HG02588 (cell line): ENCODE measurements at regions not wholly inside any gene's neighbourhood (a gene's known extent, or its start where the extent isn't known, plus 50 kb on each side); places are given as distances from the start of the nearest gene placed in this dataset.

Experiments
- ATAC-seq: cut with Tn5 transposase; IDR thresholded peaks from one replicate; pipeline ENCODE4 v1.9.1; 2021; ENCODE audit warnings: mild to moderate bottlenecking, moderate library complexity; ENCODE audit not compliant: unreplicated experiment

- ATAC-seq: no peak
Measured at GRCh38 chr1:177586429-177586828, 383.4 kb downstream of the SEC16B start.

- ATAC-seq: no peak
Measured at GRCh38 chr1:177585302-177586220, 384.3 kb downstream of the SEC16B start.

- ATAC-seq: no peak
Measured at GRCh38 chr1:177573901-177574300, 396.0 kb downstream of the SEC16B start.

- ATAC-seq: no peak
Measured at GRCh38 chr1:177571485-177572076, 398.3 kb downstream of the SEC16B start.

- no peak for ATAC-seq
Measured at GRCh38 chr1:177571076-177571475, 398.8 kb downstream of the SEC16B start.

- ATAC-seq: no peak
Measured at GRCh38 chr1:177569476-177569875, 398.7 kb downstream of the BRINP2 start.

GRCh38 chr1:177568622-177569021 is 397.9 kb downstream of the BRINP2 start:
- ATAC-seq: no peak

- ATAC-seq: no peak
Measured at GRCh38 chr1:177567393-177567792, 396.6 kb downstream of the BRINP2 start.

- ATAC-seq: no peak
Measured at GRCh38 chr1:177566495-177566894, 395.7 kb downstream of the BRINP2 start.

GRCh38 chr1:177561436-177561835 is 390.7 kb downstream of the BRINP2 start:
- no peak for ATAC-seq

GRCh38 chr1:177558372-177558771 is 387.6 kb downstream of the BRINP2 start:
- ATAC-seq: no peak

- no peak for ATAC-seq
Measured at GRCh38 chr1:177556163-177556562, 385.4 kb downstream of the BRINP2 start.

- ATAC-seq: no peak
Measured at GRCh38 chr1:177547200-177547599, 376.4 kb downstream of the BRINP2 start.

GRCh38 chr1:177546346-177546745 is 375.6 kb downstream of the BRINP2 start:
- no peak for ATAC-seq

- no peak for ATAC-seq
Measured at GRCh38 chr1:177526201-177526600, 355.4 kb downstream of the BRINP2 start.

- ATAC-seq: no peak
Measured at GRCh38 chr1:177525176-177525575, 354.4 kb downstream of the BRINP2 start.

GRCh38 chr1:177517546-177517945 is 346.8 kb downstream of the BRINP2 start:
- ATAC-seq: no peak

- no peak for ATAC-seq
Measured at GRCh38 chr1:177514207-177514606, 343.4 kb downstream of the BRINP2 start.

- no peak for ATAC-seq
Measured at GRCh38 chr1:177511036-177511435, 340.3 kb downstream of the BRINP2 start.

GRCh38 chr1:177505905-177506590 is 335.3 kb downstream of the BRINP2 start:
- ATAC-seq: no peak

GRCh38 chr1:177495878-177496277 is 325.1 kb downstream of the BRINP2 start:
- ATAC-seq: no peak

- no peak for ATAC-seq
Measured at GRCh38 chr1:177490786-177491185, 320.0 kb downstream of the BRINP2 start.
